Central memory CD8-positive, alpha-beta T cell (primary cell): ENCODE measurements at regions not wholly inside any gene's neighbourhood (a gene's known extent, or its start where the extent isn't known, plus 50 kb on each side); places are given as distances from the start of the nearest gene placed in this dataset.

Source experiments
- ATAC-seq: fragments of 150-1000 bp; cut with Tn5 transposase; replicated peaks from 2 replicates; pipeline ENCODE4 v1.10.0; 2022; ENCODE audit warnings: mild to moderate bottlenecking, moderate FRiP score, moderate number of reproducible peaks; ENCODE audit not compliant: poor library complexity, severe bottlenecking; ENCODE audit errors: extremely low read depth
- DNase-seq, 2 donors: peaks; one replicate each; pipeline ENCODE4 v3.0.0; 2021; ENCODE audit warnings: low spot score in 2 of 2
- H3K27ac Mint-ChIP-seq: one replicate; pipeline ENCODE4 v1.8.0; 2022; ENCODE audit warnings: low read depth, mild to moderate bottlenecking, moderate library complexity, mixed read lengths
- H3K27me3 Mint-ChIP-seq: one replicate; pipeline ENCODE4 v1.8.0; 2022; ENCODE audit warnings: mixed read lengths
- H3K36me3 Mint-ChIP-seq: one replicate; pipeline ENCODE4 v1.8.0; 2022; ENCODE audit warnings: mild to moderate bottlenecking, moderate library complexity, mixed read lengths; ENCODE audit not compliant: insufficient read depth
- H3K4me1 Mint-ChIP-seq: one replicate; pipeline ENCODE4 v1.8.0; 2022; ENCODE audit warnings: mixed read lengths
- H3K4me3 Mint-ChIP-seq: one replicate; pipeline ENCODE4 v1.8.0; 2022; ENCODE audit warnings: mild to moderate bottlenecking, moderate library complexity, mixed read lengths
- H3K9me3 Mint-ChIP-seq: one replicate; pipeline ENCODE4 v1.8.0; 2022; ENCODE audit warnings: mixed read lengths

DNA sequence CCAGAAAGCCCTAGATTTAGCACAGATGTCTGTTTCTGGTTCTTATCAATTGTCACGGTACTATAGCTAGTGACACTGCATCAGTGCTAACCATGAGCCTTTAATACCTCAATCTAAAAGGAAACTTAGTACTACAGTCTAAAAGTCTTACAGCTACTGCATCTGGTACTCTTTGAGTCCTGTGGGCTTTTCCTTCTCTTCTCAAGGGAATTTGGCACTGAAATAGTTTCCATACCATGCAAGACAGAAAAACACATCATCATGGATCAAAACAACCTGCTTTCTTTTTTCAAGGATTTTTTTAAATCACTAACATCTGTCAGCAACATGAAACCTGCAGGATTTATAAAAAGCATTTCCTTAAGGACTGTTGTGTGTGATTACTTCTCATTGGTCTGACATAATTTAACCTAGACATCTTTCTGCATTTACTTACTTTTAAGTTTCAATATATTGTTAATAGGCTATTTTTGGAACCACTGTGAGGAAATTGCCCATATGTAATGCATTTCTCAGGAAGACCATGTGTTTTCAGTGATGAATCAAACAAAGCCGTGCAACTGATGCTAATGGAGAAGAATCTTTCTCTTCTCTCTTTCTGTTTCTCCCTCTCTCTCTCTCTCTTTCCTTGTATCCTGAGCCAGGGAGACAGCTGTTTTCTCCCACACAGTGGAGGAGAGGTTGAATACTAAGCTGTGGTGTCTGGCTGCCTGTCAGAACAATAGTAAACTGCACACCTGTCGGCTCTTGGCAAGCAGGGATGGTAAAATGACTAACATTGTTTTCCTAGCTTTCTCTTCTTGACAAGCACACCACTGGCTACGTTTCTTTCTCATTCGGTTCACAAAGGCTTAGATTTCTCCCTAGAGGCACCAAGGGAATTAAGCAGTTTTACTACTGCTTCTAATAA is 273.4 kb downstream of the CSNK1G3 start:
- H3K4me1 Mint-ChIP-seq: no peaks in the 10 kb centered on the region
- H3K27me3 Mint-ChIP-seq: no peaks in the 10 kb centered on the region
- no peak for DNase-seq
- ATAC-seq: no peak
- H3K4me3 Mint-ChIP-seq: no peak overlapping the region
- peaks cover 7% of the 10 kb centered on the region for H3K9me3 Mint-ChIP-seq
- no peaks in the 10 kb centered on the region for H3K36me3 Mint-ChIP-seq
- no peak overlapping the region for H3K27ac Mint-ChIP-seq

DNA sequence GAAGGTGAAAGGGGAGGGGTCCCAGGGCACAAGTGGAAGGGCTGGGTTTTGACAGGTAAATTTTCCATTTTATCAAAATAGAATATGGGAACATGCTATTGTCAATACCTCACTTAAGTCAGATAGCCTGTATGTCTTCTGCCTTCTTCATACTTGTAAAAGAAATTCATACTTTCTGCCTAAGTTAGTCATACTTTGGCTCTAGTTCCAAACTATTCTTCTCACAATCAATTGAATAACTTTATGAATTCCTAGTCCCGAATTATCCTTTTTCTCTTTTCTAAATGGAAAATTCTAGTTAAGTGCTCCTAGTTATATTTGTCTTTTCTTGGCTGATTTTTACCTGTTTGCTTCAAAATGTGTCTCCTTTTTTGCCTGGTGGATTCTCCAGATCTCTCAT is 271.4 kb downstream of the CSNK1G3 start:
- H3K27ac Mint-ChIP-seq: no peak overlapping the region
- no peak for ATAC-seq
- no peaks in the 10 kb centered on the region for H3K36me3 Mint-ChIP-seq
- DNase-seq: no peak
- H3K27me3 Mint-ChIP-seq: no peaks in the 10 kb centered on the region
- H3K9me3 Mint-ChIP-seq: peaks cover under 1% of the 10 kb centered on the region
- no peaks in the 10 kb centered on the region for H3K4me1 Mint-ChIP-seq
- H3K4me3 Mint-ChIP-seq: no peak overlapping the region

DNA sequence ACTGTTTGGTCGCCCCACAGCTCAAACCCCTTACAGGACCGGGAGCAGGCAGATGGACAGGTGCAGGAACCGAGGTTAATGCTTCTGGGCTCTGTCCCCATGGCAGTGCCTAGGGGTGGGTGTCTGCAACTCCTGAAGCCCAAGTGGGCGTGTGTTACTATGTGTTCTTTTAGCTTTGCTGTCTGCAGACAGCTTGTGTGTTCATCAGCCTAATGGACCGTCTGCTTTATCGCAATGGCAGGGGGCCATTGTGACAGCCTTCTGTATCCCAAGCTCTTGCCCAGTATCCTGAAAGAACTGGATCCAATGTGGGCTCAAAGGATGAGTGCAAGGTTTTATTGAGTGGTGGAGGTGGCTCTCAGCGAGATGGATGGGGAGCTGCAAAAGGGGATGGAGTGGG is 266.7 kb downstream of the CSNK1G3 start:
- Mint-ChIP-seq H3K27me3 (no peaks in the 10 kb centered on the region), H3K36me3 (no peaks in the 10 kb centered on the region), H3K9me3 (no peaks in the 10 kb centered on the region), H3K4me3 (no peak overlapping the region), H3K27ac (no peak overlapping the region), H3K4me1 (no peaks in the 10 kb centered on the region)
- DNase-seq (no peak), ATAC-seq (no peak)

DNA sequence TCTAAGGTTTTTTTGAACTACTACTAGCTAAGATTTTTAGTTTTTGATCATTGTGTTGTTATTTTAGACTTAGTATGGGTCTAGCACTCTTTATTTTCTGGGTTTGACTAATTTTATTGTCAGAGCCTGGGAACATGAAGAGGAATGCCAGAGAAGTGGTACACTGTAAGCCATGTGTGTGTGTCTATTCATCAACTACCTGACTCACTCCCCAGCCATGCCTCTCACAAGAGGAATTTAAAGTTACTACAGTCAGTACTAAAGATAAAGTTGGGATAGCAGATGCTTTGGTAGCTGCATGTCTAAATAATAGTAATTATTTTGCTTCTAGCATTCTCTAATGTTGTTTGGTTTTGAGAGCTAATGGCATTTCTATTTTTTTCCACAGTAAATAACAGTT is 264.8 kb downstream of the CSNK1G3 start:
- H3K27ac Mint-ChIP-seq: no peak overlapping the region
- ATAC-seq: no peak
- no peak for DNase-seq
- H3K4me1 Mint-ChIP-seq: no peaks in the 10 kb centered on the region
- no peak overlapping the region for H3K4me3 Mint-ChIP-seq
- H3K27me3 Mint-ChIP-seq: no peaks in the 10 kb centered on the region
- no peaks in the 10 kb centered on the region for H3K36me3 Mint-ChIP-seq
- peaks cover 10% of the 10 kb centered on the region for H3K9me3 Mint-ChIP-seq

DNA sequence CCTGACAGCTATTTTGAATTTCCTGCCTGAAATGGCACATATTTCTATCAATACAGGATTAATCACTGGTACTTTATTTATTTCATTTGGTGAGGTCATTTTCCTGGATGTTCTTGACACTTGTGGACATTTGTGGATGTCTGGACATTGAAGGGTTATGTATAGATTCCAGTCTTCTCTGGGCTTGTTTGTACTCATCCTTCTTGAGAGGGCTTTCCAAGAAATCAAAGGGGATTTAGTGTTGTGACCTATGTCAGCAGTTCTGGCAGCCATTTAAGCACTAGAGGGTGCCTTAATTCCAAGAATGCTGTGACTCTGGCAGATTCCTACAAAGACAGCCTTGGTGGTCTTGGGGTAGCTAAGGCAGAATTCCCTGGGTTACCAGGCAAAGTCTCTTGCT is 259.7 kb downstream of the CSNK1G3 start:
- ATAC-seq (no peak), DNase-seq (no peak)
- Mint-ChIP-seq H3K9me3 (peaks cover 10% of the 10 kb centered on the region), H3K27ac (no peak overlapping the region), H3K4me3 (no peak overlapping the region), H3K4me1 (no peaks in the 10 kb centered on the region), H3K36me3 (no peaks in the 10 kb centered on the region), H3K27me3 (no peaks in the 10 kb centered on the region)

DNA sequence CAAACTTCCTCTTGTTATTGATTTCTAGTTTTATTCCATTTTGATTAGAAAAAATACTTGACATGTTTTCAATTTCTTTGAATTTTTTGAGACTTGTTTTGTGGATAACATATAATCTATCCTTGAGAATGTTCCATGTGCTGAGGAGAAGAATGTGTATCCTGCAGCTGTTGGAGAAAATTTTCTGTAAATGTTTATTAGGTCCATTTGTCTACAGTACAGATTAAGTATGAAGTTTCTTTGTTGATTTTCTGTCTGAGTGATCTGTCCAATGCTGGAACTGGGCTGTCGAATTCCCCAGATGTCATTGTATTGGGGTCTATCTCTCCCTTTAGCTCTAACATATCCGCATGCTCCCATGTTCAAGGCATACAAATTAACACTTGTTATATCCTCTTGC is 251.2 kb downstream of the CSNK1G3 start:
- H3K36me3 Mint-ChIP-seq: no peaks in the 10 kb centered on the region
- H3K4me1 Mint-ChIP-seq: no peaks in the 10 kb centered on the region
- no peaks in the 10 kb centered on the region for H3K27me3 Mint-ChIP-seq
- DNase-seq: no peak
- ATAC-seq: no peak
- no peak overlapping the region for H3K4me3 Mint-ChIP-seq
- H3K27ac Mint-ChIP-seq: no peak overlapping the region
- peaks cover 12% of the 10 kb centered on the region for H3K9me3 Mint-ChIP-seq

DNA sequence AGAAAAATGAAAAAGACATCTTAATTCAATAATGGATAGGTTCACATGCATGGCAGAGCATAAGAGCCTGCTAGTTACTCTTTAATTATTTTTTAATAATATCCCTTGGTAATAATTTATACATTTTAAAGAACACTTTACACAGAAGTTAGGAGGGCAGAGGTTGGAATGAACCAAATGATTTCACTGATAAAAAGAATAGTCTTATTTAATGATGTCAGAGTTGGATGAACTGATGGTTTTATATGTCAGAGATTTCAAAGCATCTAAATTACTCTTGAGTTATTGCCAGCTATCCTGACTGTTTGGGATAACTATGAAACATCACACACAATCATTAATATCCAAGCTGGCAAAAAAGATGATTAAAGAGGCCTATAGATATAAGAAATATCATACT is 244.8 kb downstream of the CSNK1G3 start:
- Mint-ChIP-seq H3K36me3 (no peaks in the 10 kb centered on the region), H3K27me3 (no peaks in the 10 kb centered on the region), H3K4me3 (no peak overlapping the region), H3K4me1 (no peaks in the 10 kb centered on the region), H3K27ac (no peak overlapping the region), H3K9me3 (no peaks in the 10 kb centered on the region)
- ATAC-seq: no peak
- no peak for DNase-seq

DNA sequence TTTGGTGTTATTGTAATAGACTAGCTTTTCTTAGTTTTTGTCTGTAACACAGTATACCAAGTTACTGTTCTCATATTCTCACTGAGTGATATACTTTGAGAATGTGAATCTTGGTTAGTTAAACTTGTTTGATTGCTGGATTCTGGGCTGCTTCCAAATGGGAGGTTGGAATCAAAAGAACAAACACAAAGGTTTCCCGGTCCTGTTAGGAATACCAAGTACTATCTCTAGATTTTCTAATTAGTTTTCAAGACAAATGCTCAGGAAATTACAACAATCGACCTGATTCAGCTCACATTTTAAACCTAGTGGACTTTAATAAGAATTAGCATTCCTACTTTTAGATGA is 244.3 kb downstream of the CSNK1G3 start:
- H3K4me3 Mint-ChIP-seq: no peak overlapping the region

DNA sequence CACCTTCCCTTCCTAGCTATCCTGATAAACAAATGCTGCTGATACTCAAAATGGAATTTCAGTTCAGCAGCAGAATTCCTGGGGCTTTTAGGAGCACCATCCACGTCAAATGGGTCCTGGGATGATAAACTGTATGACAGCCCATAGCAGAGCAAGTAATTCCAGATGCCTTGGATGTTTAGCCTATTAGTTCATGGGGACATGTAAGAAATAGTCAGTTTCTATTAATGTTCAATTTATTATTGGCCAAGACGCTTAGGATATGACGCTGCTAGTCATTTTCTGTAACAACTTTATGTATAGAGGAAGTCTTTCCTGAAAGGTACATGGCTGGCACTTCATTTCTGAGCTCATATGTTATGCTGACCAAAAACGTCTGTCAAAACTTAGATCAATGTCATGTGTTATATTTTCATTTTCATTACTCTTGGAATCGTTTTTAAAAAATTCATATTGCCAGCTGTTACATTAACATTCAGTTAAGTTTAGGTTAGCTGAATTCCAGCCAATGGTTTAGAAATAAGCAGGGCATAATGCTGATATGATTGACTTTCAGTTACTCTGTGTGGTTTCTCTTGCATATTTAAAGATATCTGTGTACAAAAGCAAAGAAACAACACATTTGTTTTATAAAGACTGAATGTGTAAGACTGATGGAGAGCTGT is 243.8 kb downstream of the CSNK1G3 start:
- Mint-ChIP-seq H3K9me3 (no peaks in the 10 kb centered on the region), H3K36me3 (no peaks in the 10 kb centered on the region), H3K27ac (no peak overlapping the region), H3K27me3 (no peaks in the 10 kb centered on the region), H3K4me1 (no peaks in the 10 kb centered on the region), H3K4me3 (no peak overlapping the region)
- no peak for DNase-seq
- no peak for ATAC-seq

More for the DNA sequence above, 244.3 kb downstream of the CSNK1G3 start:
- ATAC-seq: no peak
- no peaks in the 10 kb centered on the region for H3K4me1 Mint-ChIP-seq
- H3K27me3 Mint-ChIP-seq: no peaks in the 10 kb centered on the region
- no peaks in the 10 kb centered on the region for H3K9me3 Mint-ChIP-seq
- H3K27ac Mint-ChIP-seq: no peak overlapping the region
- no peak for DNase-seq
- no peaks in the 10 kb centered on the region for H3K36me3 Mint-ChIP-seq

DNA sequence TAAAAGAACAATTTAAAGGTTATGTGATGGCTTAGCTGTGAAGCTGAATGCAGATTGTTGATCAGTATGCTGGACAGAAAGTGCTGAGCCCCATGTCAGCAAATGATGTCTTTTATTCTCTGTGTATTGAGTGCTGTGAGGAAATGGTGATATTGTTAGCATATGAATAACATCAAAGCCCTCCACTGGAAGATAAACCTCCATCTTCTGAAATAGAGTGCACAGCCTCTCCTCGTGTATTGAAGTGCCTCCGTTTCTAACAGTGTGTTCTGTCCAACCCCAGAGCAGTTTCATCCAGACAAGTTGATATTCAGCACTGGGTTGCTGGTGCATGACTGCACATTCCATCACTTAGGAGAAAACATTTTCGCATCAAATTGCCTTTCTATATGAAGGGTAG is 242.9 kb downstream of the CSNK1G3 start:
- Mint-ChIP-seq H3K36me3 (no peaks in the 10 kb centered on the region), H3K27ac (no peak overlapping the region), H3K9me3 (no peaks in the 10 kb centered on the region), H3K4me3 (no peak overlapping the region), H3K27me3 (no peaks in the 10 kb centered on the region), H3K4me1 (no peaks in the 10 kb centered on the region)
- ATAC-seq (no peak), DNase-seq (no peak)

DNA sequence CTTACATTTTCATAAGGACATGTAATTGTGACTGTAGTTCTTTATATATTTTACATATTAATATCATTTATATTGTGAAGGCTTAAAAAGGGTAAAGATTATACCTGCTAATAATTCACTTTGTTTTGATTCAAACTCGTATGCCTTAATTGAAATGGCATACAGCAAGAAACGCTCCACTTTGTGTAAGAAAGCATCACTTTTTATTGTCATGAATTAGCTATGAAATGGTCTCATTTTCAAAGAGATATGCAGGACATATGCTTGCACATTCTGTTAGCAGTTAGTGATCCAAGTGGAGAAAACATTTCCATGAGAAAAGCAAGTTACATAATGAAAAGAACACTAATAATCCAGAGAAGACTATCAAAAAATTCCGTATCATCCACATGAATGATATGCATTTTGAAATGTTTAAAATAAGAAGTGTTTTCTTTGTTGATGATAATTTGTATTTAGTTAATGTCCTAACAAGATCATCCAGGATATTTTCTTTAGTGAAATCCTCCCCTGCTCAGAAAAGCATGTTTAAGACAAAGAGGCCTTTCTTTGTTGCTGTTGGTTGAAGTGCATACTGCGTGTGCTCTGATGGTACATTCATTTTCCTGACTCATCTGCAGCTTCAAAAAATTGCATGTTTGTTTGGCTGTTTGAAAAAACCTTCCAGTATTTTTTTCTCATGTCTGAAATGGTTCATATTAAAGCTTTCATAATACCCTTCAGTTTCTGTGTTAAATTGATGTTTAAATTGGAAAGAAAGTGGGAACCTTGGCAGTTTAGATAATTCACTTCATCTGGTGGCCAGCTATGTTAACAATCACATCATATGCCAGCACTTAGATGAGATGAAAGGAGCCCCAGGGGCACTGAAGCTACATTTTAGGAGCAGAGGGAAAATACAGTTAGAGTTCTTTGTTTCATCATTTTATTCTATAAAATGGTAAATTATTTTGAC is 242.2 kb downstream of the CSNK1G3 start:
- ATAC-seq: no peak
- Mint-ChIP-seq H3K4me3 (no peak overlapping the region), H3K27me3 (no peaks in the 10 kb centered on the region), H3K4me1 (no peaks in the 10 kb centered on the region), H3K36me3 (no peaks in the 10 kb centered on the region), H3K27ac (no peak overlapping the region), H3K9me3 (no peaks in the 10 kb centered on the region)
- no peak for DNase-seq

DNA sequence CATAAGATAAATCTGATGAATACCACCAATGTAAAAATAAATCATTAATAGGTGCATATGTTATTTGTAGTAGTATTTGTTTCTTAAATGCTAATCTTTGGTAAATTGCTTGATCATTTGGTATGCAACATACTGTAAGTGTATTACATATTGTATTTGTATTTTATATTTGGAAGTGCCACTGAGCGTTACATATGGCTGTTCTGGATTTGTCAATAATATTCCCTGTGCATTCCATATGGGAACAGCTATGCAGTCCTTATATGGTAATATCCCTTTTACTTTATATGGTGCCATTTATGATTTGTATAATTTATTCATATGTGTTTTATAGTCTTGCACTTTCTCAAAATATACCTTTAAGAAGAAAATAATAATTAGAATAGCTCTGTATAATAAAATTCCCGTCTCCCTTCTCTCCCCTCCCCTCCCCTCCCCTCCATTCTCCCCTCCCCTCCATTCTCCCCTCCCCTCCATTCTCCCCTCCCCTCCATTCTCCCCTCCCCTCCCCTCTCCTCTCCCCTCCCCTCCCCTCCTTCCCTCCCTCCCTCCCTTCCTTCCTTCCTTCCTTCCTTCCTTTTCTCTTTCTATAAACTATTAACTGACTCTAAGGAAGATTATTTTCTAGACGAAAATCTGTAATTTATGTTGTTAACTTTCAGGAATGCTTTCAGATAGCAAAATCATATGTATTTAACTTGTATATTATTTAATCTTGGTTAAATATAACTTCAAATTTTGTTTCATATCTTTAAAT is 241.4 kb downstream of the CSNK1G3 start:
- H3K4me3 Mint-ChIP-seq: no peak overlapping the region
- no peaks in the 10 kb centered on the region for H3K36me3 Mint-ChIP-seq
- no peak for DNase-seq
- H3K4me1 Mint-ChIP-seq: no peaks in the 10 kb centered on the region
- ATAC-seq: no peak
- peaks cover 4% of the 10 kb centered on the region for H3K9me3 Mint-ChIP-seq
- no peaks in the 10 kb centered on the region for H3K27me3 Mint-ChIP-seq
- no peak overlapping the region for H3K27ac Mint-ChIP-seq
